ENCODE measurements at regions not wholly inside any gene's neighbourhood (a gene's known extent, or its start where the extent isn't known, plus 50 kb on each side); places are given as distances from the start of the nearest gene placed in this dataset.
"Not testable (repeated sequence)": the region's sequence is repeated elsewhere in the genome, so short reads cannot be mapped to it uniquely, and the experiment has no call there.

- no peak for DNase-seq
Observed at GRCh38 chr2:215740071-215740470, 273.3 kb downstream of the MREG start.

GRCh38 chr2:215738351-215738750 is 275.0 kb downstream of the MREG start:
- no peak for DNase-seq

GRCh38 chr2:215737477-215737876 is 275.9 kb downstream of the MREG start:
- no peak for DNase-seq

- no peak for DNase-seq
Observed at GRCh38 chr2:215736653-215737290, 276.6 kb downstream of the MREG start.

- no peak for DNase-seq
Observed at GRCh38 chr2:215731108-215731658, 282.2 kb downstream of the MREG start.

- DNase-seq: no peak
Observed at GRCh38 chr2:215729985-215730620, 283.2 kb downstream of the MREG start.

- DNase-seq: no peak
Observed at GRCh38 chr2:215728504-215729065, 284.8 kb downstream of the MREG start.

- no peak for DNase-seq
Observed at GRCh38 chr2:215727507-215728503, 285.5 kb downstream of the MREG start.

- no peak for DNase-seq
Observed at GRCh38 chr2:215726070-215726469, 287.3 kb downstream of the MREG start.

GRCh38 chr2:215724146-215724545 is 288.3 kb upstream of the FN1 start:
- no peak for DNase-seq

GRCh38 chr2:215723631-215724011 is 287.8 kb upstream of the FN1 start:
- no peak for DNase-seq

GRCh38 chr2:215722986-215723630 is 287.2 kb upstream of the FN1 start:
- no peak for DNase-seq

- DNase-seq: no peak
Observed at GRCh38 chr2:215722125-215722524, 286.3 kb upstream of the FN1 start.

GRCh38 chr2:215721515-215721914 is 285.6 kb upstream of the FN1 start:
- DNase-seq: not testable (repeated sequence)

GRCh38 chr2:215718890-215719289 is 283.0 kb upstream of the FN1 start:
- no peak for DNase-seq

- no peak for DNase-seq
Observed at GRCh38 chr2:215718436-215718835, 282.6 kb upstream of the FN1 start.

GRCh38 chr2:215717501-215718381 is 281.9 kb upstream of the FN1 start:
- DNase-seq: no peak

- no peak for DNase-seq
Observed at GRCh38 chr2:215716956-215717355, 281.1 kb upstream of the FN1 start.

- no peak for DNase-seq
Observed at GRCh38 chr2:215712871-215713790, 277.3 kb upstream of the FN1 start.

- DNase-seq: no peak
Observed at GRCh38 chr2:215712219-215712868, 276.5 kb upstream of the FN1 start.
